ENCODE measurements at regions not wholly inside any gene's neighbourhood (a gene's known extent, or its start where the extent isn't known, plus 50 kb on each side); places are given as distances from the start of the nearest gene placed in this dataset.
"Not testable (repeated sequence)": the region's sequence is repeated elsewhere in the genome, so short reads cannot be mapped to it uniquely, and the experiment has no call there.

GRCh38 chr16:66057057-66057456, 309.4 kb upstream of the CDH5 start:
- no peak for DNase-seq (ENCODE audit: low read depth in 3 of 3)

- DNase-seq (ENCODE audit: low read depth in 3 of 3) = no peak
Observed at GRCh38 chr16:66054095-66054494, 312.4 kb upstream of the CDH5 start.

GRCh38 chr16:66052745-66053144, 313.7 kb upstream of the CDH5 start:
- no peak for DNase-seq (ENCODE audit: low read depth in 3 of 3)

- no peak for DNase-seq (ENCODE audit: low read depth in 3 of 3)
Observed at GRCh38 chr16:66050991-66051390, 315.5 kb upstream of the CDH5 start.

- no peak for DNase-seq (ENCODE audit: low read depth in 3 of 3)
Observed at GRCh38 chr16:66049865-66050264, 316.6 kb upstream of the CDH5 start.

- no peak for DNase-seq (ENCODE audit: low read depth in 3 of 3)
Observed at GRCh38 chr16:66045626-66046025, 320.9 kb upstream of the CDH5 start.

- no peak for DNase-seq (ENCODE audit: low read depth in 3 of 3)
Observed at GRCh38 chr16:66044556-66044955, 321.9 kb upstream of the CDH5 start.

- DNase-seq (ENCODE audit: low read depth in 3 of 3) = no peak
Observed at GRCh38 chr16:66044089-66044488, 322.4 kb upstream of the CDH5 start.

GRCh38 chr16:66043326-66043725, 323.2 kb upstream of the CDH5 start:
- DNase-seq (ENCODE audit: low read depth in 3 of 3) = no peak

- DNase-seq (ENCODE audit: low read depth in 3 of 3) = no peak
Observed at GRCh38 chr16:66042341-66042740, 324.1 kb upstream of the CDH5 start.

GRCh38 chr16:66041907-66042306, 324.6 kb upstream of the CDH5 start:
- DNase-seq (ENCODE audit: low read depth in 3 of 3) = no peak

- no peak for DNase-seq (ENCODE audit: low read depth in 3 of 3)
Observed at GRCh38 chr16:66039793-66040192, 326.7 kb upstream of the CDH5 start.

GRCh38 chr16:66036793-66037715, 329.4 kb upstream of the CDH5 start:
- no peak for DNase-seq (ENCODE audit: low read depth in 3 of 3)

GRCh38 chr16:66036184-66036583, 330.3 kb upstream of the CDH5 start:
- no peak for DNase-seq (ENCODE audit: low read depth in 3 of 3)

GRCh38 chr16:66035096-66035495, 331.4 kb upstream of the CDH5 start:
- DNase-seq (ENCODE audit: low read depth in 3 of 3) = no peak

GRCh38 chr16:66032841-66033240, 333.6 kb upstream of the CDH5 start:
- no peak for DNase-seq (ENCODE audit: low read depth in 3 of 3)

GRCh38 chr16:66030036-66030435, 336.5 kb upstream of the CDH5 start:
- no peak for DNase-seq (ENCODE audit: low read depth in 3 of 3)

- DNase-seq (ENCODE audit: low read depth in 3 of 3) = no peak
Observed at GRCh38 chr16:66028510-66029216, 337.8 kb upstream of the CDH5 start.

- DNase-seq (ENCODE audit: low read depth in 3 of 3) = no peak
Observed at GRCh38 chr16:66026787-66027330, 339.6 kb upstream of the CDH5 start.

- no peak for DNase-seq (ENCODE audit: low read depth in 3 of 3)
Observed at GRCh38 chr16:66026211-66026610, 340.3 kb upstream of the CDH5 start.

- no peak for DNase-seq (ENCODE audit: low read depth in 3 of 3)
Observed at GRCh38 chr16:66025751-66026150, 340.7 kb upstream of the CDH5 start.

GRCh38 chr16:66024567-66024966, 341.9 kb upstream of the CDH5 start:
- not testable (repeated sequence) for DNase-seq (ENCODE audit: low read depth in 3 of 3)

GRCh38 chr16:66023481-66023880, 343.0 kb upstream of the CDH5 start:
- no peak for DNase-seq (ENCODE audit: low read depth in 3 of 3)

Data from stimulated activated CD4-positive, alpha-beta T cell treated with anti-CD3 and anti-CD28 coated beads, TNF-alpha, amount 100 ng/mL, for 4 hours (primary cell).